ENCODE measurements at regions not wholly inside any gene's neighbourhood (a gene's known extent, or its start where the extent isn't known, plus 50 kb on each side); places are given as distances from the start of the nearest gene placed in this dataset.

- TF ChIP-seq CTCF (IDR thresholded peaks at IDR 0.05; ENCODE audit: low read depth, low read length) (no peak), POLR2A (IDR thresholded peaks at IDR 0.05; ENCODE audit: extremely low read depth, insufficient read length) (no peak), MAX (IDR thresholded peaks at IDR 0.05; ENCODE audit: low read depth, low read length) (no peak), MYC (IDR thresholded peaks at IDR 0.05; ENCODE audit: low read depth, low read length) (no peak)
Observed at GRCh38 chr17:73887739-73888138, 243.5 kb upstream of the SDK2 start.
